Neural crest cell (in vitro differentiated cells): ENCODE measurements at regions not wholly inside any gene's neighbourhood (a gene's known extent, or its start where the extent isn't known, plus 50 kb on each side); places are given as distances from the start of the nearest gene placed in this dataset.

ENCODE experiments used
- DNase-seq: peaks from one replicate; pipeline ENCODE4 v3.0.0; 2021; ENCODE audit warnings: low read depth, mixed read lengths, low spot score
- H3K27ac Mint-ChIP-seq: one replicate; pipeline ENCODE4 v1.8.0; 2021; ENCODE audit warnings: mild to moderate bottlenecking, mixed read lengths; ENCODE audit not compliant: unreplicated experiment
- H3K27me3 Mint-ChIP-seq: 2 replicates; pipeline ENCODE4 v1.8.0; 2021; ENCODE audit warnings: low read depth, mild to moderate bottlenecking, mixed read lengths
- H3K36me3 Mint-ChIP-seq: 2 replicates; pipeline ENCODE4 v1.8.0; 2021; ENCODE audit warnings: low read depth, mild to moderate bottlenecking, mixed read lengths
- H3K4me1 Mint-ChIP-seq: 2 replicates; pipeline ENCODE4 v1.8.0; 2021; ENCODE audit warnings: mixed read lengths
- H3K4me3 Mint-ChIP-seq: one replicate; pipeline ENCODE4 v1.8.0; 2021; ENCODE audit warnings: mild to moderate bottlenecking, mixed read lengths
- H3K9me3 Mint-ChIP-seq: 2 replicates; pipeline ENCODE4 v1.8.0; 2021; ENCODE audit warnings: mixed read lengths
- CTCF ChIP-seq: fragments of 200-600 bp; sonication (generic); conservative IDR thresholded peaks from 2 replicates; pipeline ENCODE4 v1.5.0; 2021; ENCODE audit warnings: antibody characterized with exemption, mild to moderate bottlenecking

DNA sequence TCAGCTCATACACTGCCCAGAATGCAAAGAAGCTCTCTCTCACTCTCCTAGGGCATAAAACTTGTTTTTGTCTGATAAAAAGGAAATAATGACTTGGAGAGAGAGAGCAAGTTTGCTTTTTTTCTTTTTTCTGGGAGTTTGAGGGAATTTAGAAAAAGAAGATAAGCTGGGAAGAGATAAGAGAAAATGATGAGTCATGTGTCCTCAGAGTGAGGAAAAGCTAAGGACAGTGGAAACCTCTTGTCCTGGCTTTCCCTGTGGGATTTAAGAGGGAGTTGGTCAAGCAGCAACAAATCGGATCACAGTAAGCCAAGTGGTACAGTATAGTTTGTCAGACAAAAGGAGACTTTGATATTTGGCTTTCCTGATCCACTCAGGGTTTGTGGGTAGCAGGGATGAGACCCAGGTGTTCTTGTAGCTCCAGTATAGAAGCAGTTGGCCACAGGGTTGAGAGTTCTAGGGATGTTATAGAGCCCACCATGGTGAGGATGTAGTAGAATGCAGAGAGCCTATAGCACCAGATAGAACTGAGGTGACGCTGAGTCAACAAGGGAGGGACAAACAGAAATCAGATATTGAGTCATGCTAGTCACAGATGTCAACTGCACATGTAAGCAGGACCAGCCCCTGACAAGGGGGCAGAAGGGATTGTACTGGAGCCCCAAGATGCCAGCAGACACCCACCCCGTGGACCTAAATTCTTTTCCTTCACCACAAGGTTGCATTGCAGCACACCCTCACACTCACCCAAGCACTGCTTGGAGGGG, 219.3 kb upstream of the TAC1 start:
- Mint-ChIP-seq H3K36me3 (no peaks in the 10 kb centered on the region), H3K27ac (no peak overlapping the region), H3K4me3 (no peak overlapping the region), H3K9me3 (no peaks in the 10 kb centered on the region), H3K4me1 (no peaks in the 10 kb centered on the region), H3K27me3 (peaks cover 27% of the 10 kb centered on the region)
- DNase-seq, result no peak
- TF ChIP-seq CTCF, result no peak

DNA sequence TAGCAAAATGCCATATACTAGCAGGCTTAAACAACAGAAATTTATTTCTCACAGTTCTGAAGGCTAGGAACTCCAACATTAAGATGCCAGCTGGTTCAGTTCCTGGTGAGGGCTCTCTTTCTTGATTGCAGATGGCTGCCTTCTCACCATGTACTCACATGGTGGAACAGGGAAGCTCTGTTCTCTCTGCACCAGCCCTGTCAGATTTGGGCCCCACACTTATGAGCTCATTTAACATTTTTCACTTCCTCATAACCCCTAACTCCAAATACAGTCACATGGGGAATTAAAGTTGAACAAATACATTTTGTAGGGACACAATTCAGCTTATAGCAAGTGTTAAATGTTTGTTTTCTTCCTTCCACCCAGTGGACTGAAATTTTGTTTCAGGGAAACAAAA, 218.6 kb upstream of the TAC1 start:
- Mint-ChIP-seq H3K27me3 (peaks cover 34% of the 10 kb centered on the region), H3K9me3 (no peaks in the 10 kb centered on the region), H3K4me3 (no peak overlapping the region), H3K4me1 (no peaks in the 10 kb centered on the region), H3K36me3 (no peaks in the 10 kb centered on the region), H3K27ac (no peak overlapping the region)
- TF ChIP-seq CTCF, result no peak
- DNase-seq, result no peak

DNA sequence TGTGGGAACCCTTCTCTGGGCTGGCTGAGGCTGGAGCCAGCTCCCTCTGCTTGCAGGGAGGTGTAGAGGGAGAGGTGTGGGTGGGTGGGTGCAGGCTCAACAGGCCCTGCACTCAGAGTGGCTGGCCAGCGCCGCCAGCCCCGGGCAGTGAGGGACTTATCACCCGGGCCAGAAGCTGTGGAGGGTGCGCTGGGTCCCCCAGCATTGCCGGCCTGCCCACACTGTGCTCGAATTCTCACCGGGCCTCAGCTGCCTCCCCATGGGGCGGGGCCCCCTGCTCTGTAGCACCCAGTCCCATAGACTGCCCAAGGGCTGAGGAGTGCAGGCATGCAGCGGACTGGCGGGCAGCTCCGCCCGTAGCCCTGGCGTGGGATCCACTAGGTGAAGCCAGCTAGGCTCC, 190.7 kb upstream of the TAC1 start:
- Mint-ChIP-seq H3K4me3 (no peak overlapping the region), H3K36me3 (no peaks in the 10 kb centered on the region), H3K27me3 (peaks cover 7% of the 10 kb centered on the region), H3K9me3 (peaks cover 2% of the 10 kb centered on the region), H3K27ac (no peak overlapping the region), H3K4me1 (no peaks in the 10 kb centered on the region)
- DNase-seq, result no peak
- no peak for TF ChIP-seq CTCF

- no peaks in the 10 kb centered on the region for H3K36me3 Mint-ChIP-seq
- TF ChIP-seq CTCF, result no peak
- peaks cover 6% of the 10 kb centered on the region for H3K27me3 Mint-ChIP-seq
- no peak overlapping the region for H3K27ac Mint-ChIP-seq
- H3K4me3 Mint-ChIP-seq, result no peak overlapping the region
- H3K9me3 Mint-ChIP-seq, result peaks cover 21% of the 10 kb centered on the region
- no peak for DNase-seq
- no peaks in the 10 kb centered on the region for H3K4me1 Mint-ChIP-seq
Measured at GRCh38 chr7:97555857-97556421, 175.9 kb upstream of the TAC1 start.

GRCh38 chr7:97565665-97566064, 166.2 kb upstream of the TAC1 start:
- DNase-seq, result no peak
- Mint-ChIP-seq H3K36me3 (no peaks in the 10 kb centered on the region), H3K27me3 (no peaks in the 10 kb centered on the region), H3K27ac (no peak overlapping the region), H3K9me3 (peaks cover 2% of the 10 kb centered on the region), H3K4me1 (no peaks in the 10 kb centered on the region), H3K4me3 (no peak overlapping the region)
- no peak for TF ChIP-seq CTCF
